ENCODE measurements at regions not wholly inside any gene's neighbourhood (a gene's known extent, or its start where the extent isn't known, plus 50 kb on each side); places are given as distances from the start of the nearest gene placed in this dataset.
"Not testable (repeated sequence)": the region's sequence is repeated elsewhere in the genome, so short reads cannot be mapped to it uniquely, and the experiment has no call there.

- not testable (repeated sequence) for H3K27me3 ChIP-seq; H3K4me1 ChIP-seq (ENCODE audit: low read depth); H3K36me3 ChIP-seq; H3K4me3 ChIP-seq; H3K27ac ChIP-seq; H3K9me3 ChIP-seq (ENCODE audit: low read depth)
- DNase-seq (ENCODE audit: low read depth in 1 of 2, low spot score in 1 of 2), result peak; percentile 33 to 45
- TF ChIP-seq, protein P1, sequence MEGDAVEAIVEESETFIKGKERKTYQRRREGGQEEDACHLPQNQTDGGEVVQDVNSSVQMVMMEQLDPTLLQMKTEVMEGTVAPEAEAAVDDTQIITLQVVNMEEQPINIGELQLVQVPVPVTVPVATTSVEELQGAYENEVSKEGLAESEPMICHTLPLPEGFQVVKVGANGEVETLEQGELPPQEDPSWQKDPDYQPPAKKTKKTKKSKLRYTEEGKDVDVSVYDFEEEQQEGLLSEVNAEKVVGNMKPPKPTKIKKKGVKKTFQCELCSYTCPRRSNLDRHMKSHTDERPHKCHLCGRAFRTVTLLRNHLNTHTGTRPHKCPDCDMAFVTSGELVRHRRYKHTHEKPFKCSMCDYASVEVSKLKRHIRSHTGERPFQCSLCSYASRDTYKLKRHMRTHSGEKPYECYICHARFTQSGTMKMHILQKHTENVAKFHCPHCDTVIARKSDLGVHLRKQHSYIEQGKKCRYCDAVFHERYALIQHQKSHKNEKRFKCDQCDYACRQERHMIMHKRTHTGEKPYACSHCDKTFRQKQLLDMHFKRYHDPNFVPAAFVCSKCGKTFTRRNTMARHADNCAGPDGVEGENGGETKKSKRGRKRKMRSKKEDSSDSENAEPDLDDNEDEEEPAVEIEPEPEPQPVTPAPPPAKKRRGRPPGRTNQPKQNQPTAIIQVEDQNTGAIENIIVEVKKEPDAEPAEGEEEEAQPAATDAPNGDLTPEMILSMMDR (IDR thresholded peaks at IDR 0.05; ENCODE audit: low read depth, low read length), result peak; percentile 37
These were observed 356.9 kb downstream of the RPIA start for GRCh38 chr2:89048138-89049066.

- not testable (repeated sequence) for H3K4me3 ChIP-seq; H3K4me1 ChIP-seq (ENCODE audit: low read depth); DNase-seq (ENCODE audit: low read depth in 1 of 2, low spot score in 1 of 2); H3K27me3 ChIP-seq; H3K36me3 ChIP-seq; H3K9me3 ChIP-seq (ENCODE audit: low read depth); H3K27ac ChIP-seq
These were observed 367.1 kb downstream of the RPIA start for GRCh38 chr2:89058616-89059015.

DNA sequence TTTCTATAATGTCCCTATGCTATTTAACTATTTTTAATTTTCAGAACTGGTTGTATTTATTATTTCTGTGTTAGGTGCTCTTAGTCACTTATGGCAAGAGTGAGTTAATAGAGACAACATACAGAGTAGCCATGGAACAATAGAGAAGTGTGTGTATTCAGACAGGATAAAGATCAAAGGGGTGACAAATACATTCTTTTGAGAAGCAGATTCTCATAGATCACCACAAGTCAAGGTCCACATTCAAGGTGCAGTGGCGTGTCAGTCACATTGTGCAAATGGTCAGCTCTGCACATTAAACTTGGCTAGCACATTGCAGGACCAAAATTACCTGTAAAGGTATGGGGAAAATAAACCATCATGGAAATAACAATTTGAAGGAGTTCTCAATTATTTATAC lies 369.7 kb downstream of the RPIA start:
- not testable (repeated sequence) for H3K4me3 ChIP-seq; H3K9me3 ChIP-seq (ENCODE audit: low read depth); DNase-seq (ENCODE audit: low read depth in 1 of 2, low spot score in 1 of 2); H3K36me3 ChIP-seq; H3K27me3 ChIP-seq; H3K27ac ChIP-seq; H3K4me1 ChIP-seq (ENCODE audit: low read depth)

GRCh38 chr2:89076771-89077170 lies 385.3 kb downstream of the RPIA start:
- not testable (repeated sequence) for H3K36me3 ChIP-seq; DNase-seq (ENCODE audit: low read depth in 1 of 2, low spot score in 1 of 2); H3K27me3 ChIP-seq; H3K27ac ChIP-seq; H3K4me3 ChIP-seq; H3K4me1 ChIP-seq (ENCODE audit: low read depth); H3K9me3 ChIP-seq (ENCODE audit: low read depth)

DNA sequence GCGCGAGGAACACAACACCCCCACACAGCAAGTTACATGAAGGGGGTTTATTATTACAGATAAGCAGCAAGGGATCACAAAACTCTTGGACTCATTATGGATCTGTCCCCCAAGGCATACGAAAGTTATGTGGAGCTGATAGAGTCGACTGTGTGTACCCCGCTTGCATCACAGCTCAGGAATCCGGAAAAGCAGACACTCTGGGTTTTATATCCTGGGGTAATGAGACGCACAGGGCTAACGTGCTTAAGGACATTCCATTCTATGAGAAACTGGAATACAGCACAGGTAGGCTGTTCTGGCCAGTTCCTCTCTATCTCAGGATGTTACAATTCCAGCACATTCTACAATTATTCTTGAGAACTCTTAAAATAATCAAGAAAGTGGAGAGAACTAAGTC lies 401.4 kb downstream of the RPIA start:
- H3K36me3 ChIP-seq, result not testable (repeated sequence)

DNA sequence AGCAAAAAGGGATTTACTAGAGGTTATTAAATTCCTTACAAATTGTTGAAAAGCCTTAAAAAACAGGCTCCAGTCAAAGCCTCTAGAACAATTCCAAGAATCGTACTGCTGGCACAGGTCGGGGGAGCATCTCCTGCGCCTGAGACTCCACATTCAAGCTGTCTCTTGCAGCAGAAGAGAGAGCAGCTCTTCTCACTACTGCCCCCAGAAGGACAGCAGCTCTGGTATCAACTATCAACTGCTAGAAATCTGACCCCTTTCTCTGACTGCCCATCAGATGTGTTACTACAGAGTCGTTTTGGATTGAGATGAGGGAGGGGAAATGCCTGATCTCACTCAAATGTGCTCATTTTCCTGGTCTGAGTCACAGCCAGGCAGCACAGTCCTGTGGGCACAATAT lies 403.6 kb downstream of the RPIA start:
- not testable (repeated sequence) for H3K36me3 ChIP-seq; H3K9me3 ChIP-seq (ENCODE audit: low read depth); H3K4me3 ChIP-seq; H3K27me3 ChIP-seq; H3K27ac ChIP-seq; H3K4me1 ChIP-seq (ENCODE audit: low read depth); DNase-seq (ENCODE audit: low read depth in 1 of 2, low spot score in 1 of 2)

More for the DNA sequence above, 401.4 kb downstream of the RPIA start:
- DNase-seq (ENCODE audit: low read depth in 1 of 2, low spot score in 1 of 2); H3K27me3 ChIP-seq; H3K4me1 ChIP-seq (ENCODE audit: low read depth); H3K27ac ChIP-seq; H3K9me3 ChIP-seq (ENCODE audit: low read depth); H3K4me3 ChIP-seq: not testable (repeated sequence)

GRCh38 chr2:89102587-89102986 lies 411.1 kb downstream of the RPIA start:
- H3K4me3 ChIP-seq; H3K27ac ChIP-seq; H3K4me1 ChIP-seq (ENCODE audit: low read depth); H3K36me3 ChIP-seq; DNase-seq (ENCODE audit: low read depth in 1 of 2, low spot score in 1 of 2); H3K9me3 ChIP-seq (ENCODE audit: low read depth); H3K27me3 ChIP-seq: not testable (repeated sequence)

- not testable (repeated sequence) for H3K27me3 ChIP-seq; H3K9me3 ChIP-seq (ENCODE audit: low read depth); H3K36me3 ChIP-seq; H3K4me3 ChIP-seq; H3K27ac ChIP-seq; H3K4me1 ChIP-seq (ENCODE audit: low read depth); DNase-seq (ENCODE audit: low read depth in 1 of 2, low spot score in 1 of 2)
These were observed 415.0 kb downstream of the RPIA start for GRCh38 chr2:89106369-89107019.

- peak; percentile 2 to 36 for DNase-seq (ENCODE audit: low read depth in 1 of 2, low spot score in 1 of 2)
- H3K36me3 ChIP-seq; H3K4me1 ChIP-seq (ENCODE audit: low read depth); H3K4me3 ChIP-seq; H3K27me3 ChIP-seq; H3K27ac ChIP-seq; H3K9me3 ChIP-seq (ENCODE audit: low read depth): not testable (repeated sequence)
- TF ChIP-seq, protein P1 (IDR thresholded peaks at IDR 0.05; ENCODE audit: low read depth, low read length), result peak; percentile 28
These were observed 421.0 kb downstream of the RPIA start for GRCh38 chr2:89112434-89112833.

DNA sequence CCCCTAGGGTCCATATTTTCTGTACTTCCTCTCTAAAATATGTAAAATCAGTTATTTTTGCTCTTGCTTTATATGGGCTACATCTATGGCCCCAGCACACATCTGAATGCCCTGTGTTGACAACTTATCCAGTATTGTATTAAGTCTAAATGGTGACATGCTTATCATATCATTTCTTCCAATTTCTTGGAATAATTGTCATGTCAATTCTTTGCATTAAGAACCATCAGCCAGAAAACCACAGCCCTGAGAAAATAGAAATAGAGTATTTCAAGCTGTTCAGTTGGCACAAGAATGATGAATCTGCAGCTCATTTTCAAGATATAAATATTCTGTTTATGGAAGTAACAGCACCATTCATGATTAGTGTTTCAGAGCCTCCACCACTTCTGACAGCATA lies 421.8 kb downstream of the RPIA start:
- H3K27me3 ChIP-seq; DNase-seq (ENCODE audit: low read depth in 1 of 2, low spot score in 1 of 2); H3K36me3 ChIP-seq; H3K9me3 ChIP-seq (ENCODE audit: low read depth); H3K27ac ChIP-seq; H3K4me1 ChIP-seq (ENCODE audit: low read depth); H3K4me3 ChIP-seq: not testable (repeated sequence)

- H3K36me3 ChIP-seq; H3K27ac ChIP-seq; DNase-seq (ENCODE audit: low read depth in 1 of 2, low spot score in 1 of 2); H3K4me3 ChIP-seq; H3K4me1 ChIP-seq (ENCODE audit: low read depth); H3K9me3 ChIP-seq (ENCODE audit: low read depth); H3K27me3 ChIP-seq: not testable (repeated sequence)
These were observed 438.0 kb downstream of the RPIA start for GRCh38 chr2:89129440-89129839.

DNA sequence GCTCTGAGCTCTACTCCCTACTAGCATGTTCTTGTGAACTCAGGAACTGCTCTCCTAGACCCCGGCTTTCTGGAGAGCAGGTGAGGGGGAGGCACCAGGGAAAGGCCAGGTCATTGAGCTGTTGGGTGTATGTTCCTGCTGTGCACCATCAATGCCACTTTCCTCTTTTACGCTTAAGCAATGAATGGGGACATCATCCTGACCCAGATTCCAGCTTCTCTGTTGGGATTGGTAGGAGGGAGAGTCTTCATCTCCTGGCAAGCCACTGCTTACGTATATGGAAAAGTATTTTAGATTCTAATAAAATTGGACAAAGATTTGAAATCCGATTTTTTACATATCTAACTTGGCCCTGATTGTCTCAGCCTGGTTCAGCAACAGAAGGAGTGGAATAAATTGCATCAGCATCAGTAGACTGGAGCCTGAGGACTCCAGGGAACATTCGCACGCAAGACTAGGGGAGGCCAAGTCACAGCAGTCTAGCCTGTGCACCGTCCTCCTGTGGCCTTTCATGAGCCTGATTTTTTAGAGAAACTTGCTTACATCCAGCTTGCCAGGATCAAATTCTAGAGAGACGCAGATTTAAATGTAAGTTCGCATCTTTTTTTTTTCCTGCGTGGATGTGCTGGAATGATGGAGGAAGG lies 439.3 kb downstream of the RPIA start:
- not testable (repeated sequence) for H3K4me3 ChIP-seq; DNase-seq (ENCODE audit: low read depth in 1 of 2, low spot score in 1 of 2); H3K9me3 ChIP-seq (ENCODE audit: low read depth); H3K27ac ChIP-seq; H3K4me1 ChIP-seq (ENCODE audit: low read depth); H3K27me3 ChIP-seq; H3K36me3 ChIP-seq
